MCF 10A (cell line): ENCODE measurements at regions not wholly inside any gene's neighbourhood (a gene's known extent, or its start where the extent isn't known, plus 50 kb on each side); places are given as distances from the start of the nearest gene placed in this dataset.

Source experiments
- BruUV-seq: library from RNA; stranded (reverse); fragments of 400-500 nt; replicated peaks from 2 replicates; lab custom pipeline; 2021; lab: Mats Ljungman, UMichigan
- CTCF ChIA-PET: fragments of 300-600 bp; sonication (Branson Sonifier 250); formaldehyde crosslinking; extraction: SDS; loops from one replicate; lab custom pipeline; 2021; ENCODE audit warnings: antibody characterized with exemption, inconsistent platforms; lab: Yijun Ruan, JAX
- POLR2A ChIA-PET: fragments of 300-600, 350-650 bp; sonication (Branson Sonifier 250); formaldehyde crosslinking; extraction: SDS; loops from one replicate; lab custom pipeline; 2020; ENCODE audit warnings: antibody characterized with exemption, inconsistent platforms; lab: Yijun Ruan, JAX
- DNase-seq: peaks from one replicate; pipeline ENCODE4 v3.0.0-alpha.2; 2018; ENCODE audit not compliant: unreplicated experiment
- H3K27ac Mint-ChIP-seq: one replicate; pipeline ENCODE4 v1.8.0; 2022; ENCODE audit warnings: mild to moderate bottlenecking, low read depth, mixed read lengths; ENCODE audit not compliant: unreplicated experiment
- H3K27me3 Mint-ChIP-seq: one replicate; pipeline ENCODE4 v1.8.0; 2022; ENCODE audit warnings: mixed read lengths; ENCODE audit not compliant: insufficient read depth, unreplicated experiment
- H3K36me3 Mint-ChIP-seq: one replicate; pipeline ENCODE4 v1.8.0; 2022; ENCODE audit warnings: mild to moderate bottlenecking, moderate library complexity, mixed read lengths; ENCODE audit not compliant: insufficient read depth, unreplicated experiment
- H3K4me1 Mint-ChIP-seq: one replicate; pipeline ENCODE4 v1.8.0; 2022; ENCODE audit warnings: mixed read lengths; ENCODE audit not compliant: insufficient read depth, unreplicated experiment
- H3K4me3 Mint-ChIP-seq: one replicate; pipeline ENCODE4 v1.8.0; 2022; ENCODE audit warnings: mild to moderate bottlenecking, moderate library complexity, mixed read lengths; ENCODE audit not compliant: unreplicated experiment
- H3K9me3 Mint-ChIP-seq: one replicate; pipeline ENCODE4 v1.8.0; 2022; ENCODE audit warnings: mixed read lengths; ENCODE audit not compliant: unreplicated experiment
- intact Hi-C: fragments of 100-400 bp; cut with micrococcal nuclease; formaldehyde crosslinking; loops from 2 replicates; pipeline ENCODE4 v1.14.1; 2022
- TF ChIP-seq, protein P1 (sequence below): fragments of 200-600 bp; IDR thresholded peaks from one replicate; pipeline ENCODE4 v1.8.0; 2022; ENCODE audit warnings: antibody characterized with exemption, mild to moderate bottlenecking; ENCODE audit not compliant: unreplicated experiment

DNA sequence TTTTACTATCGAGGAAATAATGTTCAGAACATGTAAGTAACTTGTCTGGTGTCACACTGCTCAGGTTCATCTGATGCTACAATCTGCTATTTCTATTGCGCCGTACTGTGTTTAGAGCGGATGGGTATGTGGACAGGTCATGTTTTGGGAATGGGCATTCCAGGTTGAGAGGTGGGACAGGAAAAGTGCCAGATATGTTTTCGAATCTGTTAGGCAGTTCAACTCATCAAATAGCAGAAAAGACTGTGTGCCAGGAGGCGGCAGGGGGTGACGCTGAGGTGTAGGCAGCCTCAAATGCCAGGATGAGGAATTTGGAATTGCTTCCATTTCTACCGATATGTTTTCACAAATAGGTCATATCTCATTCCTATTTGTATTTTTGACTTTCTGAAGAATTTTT is 123.8 kb downstream of the HRH4 start:
- no peaks in the 10 kb centered on the region for H3K9me3 Mint-ChIP-seq
- ChIA-PET CTCF (interaction anchor here (1.3 kb wide), 1 partner anchor 15 kb away, joined by 3 read pairs; no protein-coding TSS in a partner anchor), POLR2A (no interaction called here)
- no peaks in the 10 kb centered on the region for H3K4me1 Mint-ChIP-seq
- no peaks in the 10 kb centered on the region for H3K36me3 Mint-ChIP-seq
- no peak overlapping the region for H3K27ac Mint-ChIP-seq
- TF ChIP-seq, protein P1, sequence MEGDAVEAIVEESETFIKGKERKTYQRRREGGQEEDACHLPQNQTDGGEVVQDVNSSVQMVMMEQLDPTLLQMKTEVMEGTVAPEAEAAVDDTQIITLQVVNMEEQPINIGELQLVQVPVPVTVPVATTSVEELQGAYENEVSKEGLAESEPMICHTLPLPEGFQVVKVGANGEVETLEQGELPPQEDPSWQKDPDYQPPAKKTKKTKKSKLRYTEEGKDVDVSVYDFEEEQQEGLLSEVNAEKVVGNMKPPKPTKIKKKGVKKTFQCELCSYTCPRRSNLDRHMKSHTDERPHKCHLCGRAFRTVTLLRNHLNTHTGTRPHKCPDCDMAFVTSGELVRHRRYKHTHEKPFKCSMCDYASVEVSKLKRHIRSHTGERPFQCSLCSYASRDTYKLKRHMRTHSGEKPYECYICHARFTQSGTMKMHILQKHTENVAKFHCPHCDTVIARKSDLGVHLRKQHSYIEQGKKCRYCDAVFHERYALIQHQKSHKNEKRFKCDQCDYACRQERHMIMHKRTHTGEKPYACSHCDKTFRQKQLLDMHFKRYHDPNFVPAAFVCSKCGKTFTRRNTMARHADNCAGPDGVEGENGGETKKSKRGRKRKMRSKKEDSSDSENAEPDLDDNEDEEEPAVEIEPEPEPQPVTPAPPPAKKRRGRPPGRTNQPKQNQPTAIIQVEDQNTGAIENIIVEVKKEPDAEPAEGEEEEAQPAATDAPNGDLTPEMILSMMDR, result no peak
- intact Hi-C loops, result no loop called here
- H3K27me3 Mint-ChIP-seq, result peaks cover 12% of the 10 kb centered on the region
- H3K4me3 Mint-ChIP-seq, result no peak overlapping the region
- no TSS peak for BruUV-seq
- DNase-seq, result no peak

DNA sequence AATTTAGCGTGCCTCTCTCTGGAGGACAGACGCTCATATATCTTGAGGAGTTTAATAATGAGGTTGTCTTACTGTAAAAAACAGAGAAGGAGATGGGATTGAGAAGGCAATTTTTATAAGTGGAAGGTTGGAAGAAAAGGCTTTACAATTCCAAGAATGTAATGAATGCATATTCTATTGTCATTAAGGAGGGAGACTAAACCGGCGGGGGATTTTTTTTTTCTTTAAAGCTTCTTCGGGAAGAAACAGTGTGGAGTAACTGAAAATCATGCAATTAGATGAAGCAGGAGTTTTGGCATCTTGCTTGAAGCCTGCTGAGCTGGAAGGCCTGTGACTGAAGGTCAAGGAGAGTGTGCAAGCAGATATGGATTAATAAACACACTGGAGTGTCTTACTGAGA is 124.4 kb downstream of the HRH4 start:
- Mint-ChIP-seq H3K4me1 (no peaks in the 10 kb centered on the region), H3K36me3 (no peaks in the 10 kb centered on the region), H3K4me3 (no peak overlapping the region), H3K9me3 (no peaks in the 10 kb centered on the region), H3K27me3 (peaks cover 12% of the 10 kb centered on the region), H3K27ac (no peak overlapping the region)
- no TSS peak for BruUV-seq
- CTCF ChIA-PET, result interaction anchor here (0.8 to 1.3 kb wide), 2 partner anchors 15 to 96 kb away, joined by 3 read pairs; no protein-coding TSS in a partner anchor
- POLR2A ChIA-PET, result no interaction called here
- no peak for DNase-seq
- intact Hi-C loops, result no loop called here
- TF ChIP-seq, protein P1, result no peak

DNA sequence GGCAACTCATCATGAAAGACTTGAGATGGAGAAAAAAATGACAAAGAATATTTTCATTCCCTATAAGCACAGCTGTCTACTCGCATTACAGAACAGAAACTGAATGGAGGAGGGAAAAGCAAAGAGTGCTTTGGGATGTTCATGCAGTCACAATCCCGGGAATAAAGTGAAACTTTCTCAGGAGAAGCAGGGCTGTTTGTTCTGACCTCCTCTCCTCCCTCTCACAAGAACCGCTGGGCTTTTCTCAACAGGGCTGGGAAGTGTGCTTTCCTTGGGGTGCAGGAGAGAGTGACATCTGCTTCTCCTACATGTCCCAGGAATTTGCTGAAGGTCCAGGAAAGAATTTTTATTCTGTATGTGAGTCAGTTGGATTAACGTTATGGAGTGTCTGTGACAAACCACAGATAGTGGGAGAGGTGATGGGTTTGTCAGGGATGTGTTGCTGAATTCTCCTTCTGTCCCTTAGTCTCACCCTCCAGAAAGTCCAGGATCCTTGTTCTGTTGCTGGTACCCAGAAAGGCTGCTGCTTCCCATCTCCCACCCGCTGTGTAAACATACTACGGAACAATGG is 125.6 kb downstream of the HRH4 start:
- BruUV-seq, result no TSS peak
- Mint-ChIP-seq H3K27me3 (peaks cover 12% of the 10 kb centered on the region), H3K36me3 (no peaks in the 10 kb centered on the region), H3K4me1 (no peaks in the 10 kb centered on the region), H3K9me3 (no peaks in the 10 kb centered on the region), H3K27ac (no peak overlapping the region), H3K4me3 (no peak overlapping the region)
- no peak for DNase-seq
- intact Hi-C loops, result no loop called here
- CTCF ChIA-PET, result no interaction called here
- POLR2A ChIA-PET, result no interaction called here
- TF ChIP-seq, protein P1, result no peak

DNA sequence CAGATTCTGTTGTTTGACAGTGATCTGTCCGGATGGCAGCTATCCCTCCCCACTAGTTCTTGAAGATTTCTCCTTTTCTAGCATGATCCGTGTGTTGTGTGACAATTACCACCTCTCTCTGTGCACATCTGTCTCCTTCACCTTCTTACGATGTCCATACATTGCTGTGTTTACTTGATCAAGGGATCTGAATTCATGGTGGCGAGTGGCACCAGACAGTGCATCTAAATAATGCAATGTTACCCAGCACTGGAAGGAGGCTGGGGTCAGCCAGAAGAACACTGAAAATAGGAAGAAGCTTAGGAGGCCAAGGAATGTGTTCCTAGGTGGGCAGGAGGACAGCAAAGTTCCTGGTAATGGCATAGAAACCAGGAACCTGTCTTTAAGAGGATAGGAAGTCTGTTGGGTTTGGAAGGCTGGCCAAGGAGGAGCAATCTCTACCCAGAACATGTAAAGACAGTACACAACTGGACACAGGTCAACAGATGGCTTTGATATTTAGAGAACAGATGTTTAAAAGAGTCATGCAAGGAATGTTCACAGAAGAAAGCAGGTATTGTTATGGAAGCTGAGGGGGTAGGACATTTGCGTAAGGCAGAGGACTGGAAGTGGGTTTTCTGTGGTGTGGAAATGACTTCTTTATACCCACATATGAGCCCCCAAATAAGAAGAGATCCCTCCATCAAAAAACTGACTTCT is 126.4 kb downstream of the HRH4 start:
- ChIA-PET CTCF (interaction anchor here (0.5 to 0.7 kb wide), 2 partner anchors 78 to 154 kb away, joined by 3 read pairs; no protein-coding TSS in a partner anchor), POLR2A (no interaction called here)
- TF ChIP-seq, protein P1, result no peak
- Mint-ChIP-seq H3K27ac (no peak overlapping the region), H3K9me3 (no peaks in the 10 kb centered on the region), H3K4me1 (no peaks in the 10 kb centered on the region), H3K4me3 (no peak overlapping the region), H3K36me3 (no peaks in the 10 kb centered on the region), H3K27me3 (peaks cover 12% of the 10 kb centered on the region)
- no peak for DNase-seq
- intact Hi-C loops, result no loop called here
- BruUV-seq, result no TSS peak
